H1 (cell line): ENCODE measurements at regions not wholly inside any gene's neighbourhood (a gene's known extent, or its start where the extent isn't known, plus 50 kb on each side); places are given as distances from the start of the nearest gene placed in this dataset.

Experiments
- CTCF ChIA-PET: fragments of 300-600 bp; sonication (Branson Sonifier 250); formaldehyde crosslinking; loops from one replicate; lab custom pipeline; 2021; ENCODE audit not compliant: partially characterized antibody; lab: Charles Lee
- POLR2A ChIA-PET: fragments of 300-600 bp; sonication (Branson Sonifier 250); formaldehyde crosslinking; loops from one replicate; lab custom pipeline; 2021; ENCODE audit warnings: inconsistent platforms; ENCODE audit not compliant: partially characterized antibody; lab: Charles Lee
- DNase-seq, 2 experiments: peaks; one replicate each; pipeline versions ENCODE4 v3.0.0 to v3.0.0-alpha.2; 2010 to 2022; ENCODE audit warnings: low spot score in 2 of 2, low read depth in 1 of 2, mixed read lengths in 1 of 2
- FAIRE-seq: peaks from 2 replicates; lab custom pipeline; 2011; peaks lifted over from hg19 to GRCh38; lab: Jason Lieb, UNC
- H2AFZ ChIP-seq: 2 replicates; pipeline ENCODE4 v1.8.1; 2012; ENCODE audit warnings: low read length, inconsistent platforms
- H2AK5ac ChIP-seq: 2 replicates; pipeline ENCODE4 v1.6.1; 2013; ENCODE audit warnings: low read depth, low read length
- H2BK120ac ChIP-seq: replicated peaks from 2 replicates; pipeline ENCODE3; 2013; ENCODE audit warnings: low read depth, low read length, inconsistent platforms
- H2BK12ac ChIP-seq: 2 replicates; pipeline ENCODE4 v1.6.1; 2013; ENCODE audit warnings: low read depth, low read length
- H2BK15ac ChIP-seq: 2 replicates; pipeline ENCODE4 v1.6.1; 2013; ENCODE audit warnings: low read length
- H2BK20ac ChIP-seq: 2 replicates; pipeline ENCODE4 v1.6.1; 2013; ENCODE audit warnings: low read length
- H2BK5ac ChIP-seq: 2 replicates; pipeline ENCODE4 v1.6.1; 2013; ENCODE audit warnings: low read depth, low read length
- H3K14ac ChIP-seq: 2 replicates; pipeline ENCODE4 v1.6.1; 2013; ENCODE audit warnings: inconsistent platforms; ENCODE audit not compliant: insufficient read length
- H3K18ac ChIP-seq: 2 replicates; pipeline ENCODE4 v1.6.1; 2013; ENCODE audit warnings: low read length; ENCODE audit errors: extremely low read depth
- H3K23ac ChIP-seq: 2 replicates; pipeline ENCODE4 v1.6.1; 2013; ENCODE audit warnings: inconsistent platforms; ENCODE audit not compliant: insufficient read length
- H3K23me2 ChIP-seq: 2 replicates; pipeline ENCODE4 v1.6.1; 2013; ENCODE audit warnings: low read depth, low read length
- H3K27ac ChIP-seq: 2 replicates; pipeline ENCODE4 v1.6.1; 2011; ENCODE audit warnings: low read depth, low read length, inconsistent platforms
- H3K27me3 ChIP-seq, 4 experiments: replicated peaks in 1 of 4; 1 replicate in 1 of 4; 2 replicates in 3 of 4; pipeline versions ENCODE4 v1.6.1 to v1.8.1; 2011 to 2013; ENCODE audit warnings: low read length in 3 of 4, mild to moderate bottlenecking in 3 of 4, inconsistent platforms in 2 of 4, mixed read lengths in 2 of 4, moderate library complexity in 1 of 4; ENCODE audit not compliant: control insufficient read depth in 3 of 4, insufficient read depth in 3 of 4; ENCODE audit errors: extremely low read depth in 1 of 4
- H3K36me3 ChIP-seq, 4 experiments: 2 replicates each; pipeline versions ENCODE4 v1.6.1 to v1.8.1; 2011 to 2013; ENCODE audit warnings: mild to moderate bottlenecking in 4 of 4, low read length in 3 of 4, moderate library complexity in 2 of 4, control low read depth in 1 of 4, inconsistent platforms in 1 of 4; ENCODE audit not compliant: insufficient read depth in 4 of 4, control insufficient read depth in 2 of 4
- H3K4ac ChIP-seq: replicated peaks from 2 replicates; pipeline ENCODE3; 2013; ENCODE audit warnings: low read length, low read depth, mixed read lengths, inconsistent platforms; ENCODE audit not compliant: insufficient read length
- H3K4me1 ChIP-seq, 4 experiments: replicated peaks in 1 of 4; 1 replicate in 1 of 4; 2 replicates in 3 of 4; pipeline versions ENCODE4 v1.6.1 to v1.8.1; 2011 to 2013; ENCODE audit warnings: low read length in 3 of 4, inconsistent platforms in 2 of 4, mixed read lengths in 1 of 4; ENCODE audit not compliant: insufficient read depth in 4 of 4, control insufficient read depth in 3 of 4
- H3K4me2 ChIP-seq, 2 experiments: 2 replicates each; pipeline versions ENCODE4 v1.6.1 to v1.8.1; 2011 to 2013; ENCODE audit warnings: low read depth in 2 of 2, low read length in 2 of 2, control low read depth in 1 of 2, inconsistent platforms in 1 of 2, mild to moderate bottlenecking in 1 of 2; ENCODE audit not compliant: insufficient read depth in 1 of 2
- H3K4me3 ChIP-seq, 4 experiments: fragments of 200-600, 300-600 bp in 1 of 4; sonication (generic), shearing (Covaris generic), sonication (Bioruptor Twin) in 1 of 4; 2 replicates each; pipeline versions ENCODE4 v1.5.1 to v1.8.1; 2011 to 2016; ENCODE audit warnings: low read length in 4 of 4, low read depth in 3 of 4, control low read depth in 2 of 4, inconsistent platforms in 2 of 4, mild to moderate bottlenecking in 2 of 4, mixed read lengths in 1 of 4, moderate library complexity in 1 of 4; ENCODE audit not compliant: insufficient read depth in 2 of 4; ENCODE audit errors: extremely low read depth in 1 of 4
- H3K56ac ChIP-seq: replicated peaks from 2 replicates; pipeline ENCODE3; 2013; ENCODE audit warnings: low read depth, mild to moderate bottlenecking, mixed read lengths, low read length, inconsistent platforms; ENCODE audit not compliant: insufficient read length
- H3K79me1 ChIP-seq: 2 replicates; pipeline ENCODE4 v1.6.1; 2013; ENCODE audit warnings: low read depth, low read length, control low read depth
- H3K79me2 ChIP-seq, 2 experiments: 2 replicates each; pipeline versions ENCODE4 v1.6.1 to v1.8.1; 2012 to 2013; ENCODE audit warnings: low read length in 2 of 2, mild to moderate bottlenecking in 2 of 2, inconsistent platforms in 1 of 2; ENCODE audit not compliant: insufficient read depth in 2 of 2, control insufficient read depth in 1 of 2
- H3K9ac ChIP-seq, 4 experiments: replicated peaks in 1 of 4; 1 replicate in 1 of 4; 2 replicates in 3 of 4; pipeline versions ENCODE4 v1.6.1 to v1.8.1; 2011 to 2013; ENCODE audit warnings: low read depth in 3 of 4, low read length in 3 of 4, control low read depth in 2 of 4, mild to moderate bottlenecking in 2 of 4, moderate library complexity in 2 of 4, inconsistent platforms in 1 of 4; ENCODE audit errors: extremely low read depth in 1 of 4
- H3K9me3 ChIP-seq, 2 experiments: 2 replicates each; pipeline versions ENCODE4 v1.6.1 to v1.8.1; 2012 to 2013; ENCODE audit warnings: mild to moderate bottlenecking in 2 of 2, moderate library complexity in 2 of 2, control low read depth in 1 of 2, inconsistent platforms in 1 of 2, low read depth in 1 of 2, low read length in 1 of 2, mixed read lengths in 1 of 2; ENCODE audit not compliant: insufficient read depth in 2 of 2
- H4K20me1 ChIP-seq, 2 experiments: replicated peaks in 1 of 2; 2 replicates each; pipeline versions ENCODE3 to v1.8.1; 2011 to 2013; ENCODE audit warnings: inconsistent platforms in 2 of 2, low read length in 2 of 2, mild to moderate bottlenecking in 1 of 2; ENCODE audit not compliant: insufficient read depth in 2 of 2, control insufficient read depth in 1 of 2
- H4K5ac ChIP-seq: 2 replicates; pipeline ENCODE4 v1.6.1; 2013; ENCODE audit warnings: low read length, low read depth, mixed read lengths, inconsistent platforms; ENCODE audit not compliant: insufficient read length
- H4K8ac ChIP-seq: 2 replicates; pipeline ENCODE4 v1.8.0; 2013; ENCODE audit warnings: mild to moderate bottlenecking, moderate library complexity, low read length, inconsistent platforms; ENCODE audit not compliant: insufficient read depth; ENCODE audit errors: extremely low read depth
- H4K91ac ChIP-seq: replicated peaks from 2 replicates; pipeline ENCODE3; 2013; ENCODE audit warnings: low read length, mixed read lengths, inconsistent platforms; ENCODE audit not compliant: insufficient read length
- ATF2 ChIP-seq: IDR thresholded peaks from 2 replicates; pipeline ENCODE4 v1.6.1; 2012; ENCODE audit warnings: low read length, inconsistent platforms
- CREB1 ChIP-seq: IDR thresholded peaks from 2 replicates; pipeline ENCODE4 v1.6.1; 2012; ENCODE audit warnings: inconsistent platforms
- FOSL1 ChIP-seq: IDR thresholded peaks from 2 replicates; pipeline ENCODE4 v1.6.1; 2011; ENCODE audit warnings: mild to moderate bottlenecking, low read depth, low read length, moderate library complexity; ENCODE audit not compliant: insufficient read depth
- HDAC6 ChIP-seq: IDR thresholded peaks from one replicate; pipeline ENCODE4 v1.7.1; 2012; ENCODE audit warnings: low read depth, mild to moderate bottlenecking, inconsistent platforms, low read length, moderate library complexity
- JUN ChIP-seq: IDR thresholded peaks from 2 replicates; pipeline ENCODE4 v1.6.1; 2011; ENCODE audit warnings: low read depth, mild to moderate bottlenecking, improper control_type of control experiment, low read length
- MAFK ChIP-seq: IDR thresholded peaks from 2 replicates; pipeline ENCODE4 v1.6.1; 2012; ENCODE audit warnings: low read depth, mild to moderate bottlenecking, improper control_type of control experiment, low read length
- NRF1 ChIP-seq: IDR thresholded peaks from 2 replicates; pipeline ENCODE4 v1.6.1; 2011; ENCODE audit warnings: mild to moderate bottlenecking, low read depth, low read length, improper control_type of control experiment
- TEAD4 ChIP-seq: IDR thresholded peaks from 2 replicates; pipeline ENCODE4 v1.6.1; 2012; ENCODE audit warnings: low read depth, low read length, inconsistent platforms, mixed read lengths
- USF2 ChIP-seq: IDR thresholded peaks from 2 replicates; pipeline ENCODE4 v1.6.1; 2011; ENCODE audit warnings: low read length, improper control_type of control experiment
- WGBS, 2 experiments: shearing (Covaris generic) in 1 of 2; methylation state at CpG; one replicate each; pipeline versions ENCODE4 v1.1.6 to v1.1.7; 2013 to 2015; ENCODE audit warnings: low lambda C conversion rate in 2 of 2, mixed read lengths in 2 of 2, inconsistent platforms in 1 of 2, low coverage in 1 of 2, missing lambda C conversion rate in 1 of 2; ENCODE audit not compliant: insufficient replicate concordance in 2 of 2, insufficient coverage in 1 of 2, insufficient read length in 1 of 2; ENCODE audit errors: extremely low coverage in 1 of 2, missing lambda C conversion rate in 1 of 2; 5-methylcytosine and 5-hydroxymethylcytosine counted together

GRCh38 chr4:108301545-108302251, 133.0 kb upstream of the LEF1 start:
- Histone ChIP-seq H3K4me1 (peaks cover 0 to 6% (median 0%) of the 10 kb centered on the region in 4 experiments; a peak in 2 of 7 replicates), H4K20me1 (no peaks in the 10 kb centered on the region), H2BK15ac (no peak overlapping the region), H2BK120ac (peak overlapping the region; percentile 78), H2BK5ac (no peak overlapping the region), H3K18ac (no peak overlapping the region), H3K14ac (no peak overlapping the region), H3K56ac (no peak overlapping the region), H3K23me2 (no peaks in the 10 kb centered on the region), H2BK20ac (no peak overlapping the region), H3K27me3 (no peaks in the 10 kb centered on the region), H3K9me3 (no peaks in the 10 kb centered on the region), H3K4me2 (no peak overlapping the region), H4K5ac (no peak overlapping the region), H3K4me3 (no peak overlapping the region), H2AFZ (peak overlapping the region; percentile 30; the same call in 1 of the 2 replicates), H2AK5ac (no peak overlapping the region), H3K79me2 (no peaks in the 10 kb centered on the region), H2BK12ac (no peak overlapping the region), H4K91ac (no peak overlapping the region), H3K4ac (no peak overlapping the region), H3K23ac (no peak overlapping the region), H4K8ac (no peak overlapping the region), H3K27ac (no peak overlapping the region), H3K36me3 (no peaks in the 10 kb centered on the region), H3K9ac (no peak overlapping the region), H3K79me1 (no peaks in the 10 kb centered on the region)
- CTCF ChIA-PET, result interaction anchor here (1.2 to 1.4 kb wide), 3 partner anchors 12 to 177 kb away, joined by 3 to 4 read pairs (median 4); no protein-coding TSS in a partner anchor
- 83% methylated on average over 1 of the region's 1 CpG; no CpG with 5 or more reads in 1 of the 2 experiments for WGBS, 2 experiments
- POLR2A ChIA-PET, result no interaction called here
- FAIRE-seq (no peak), DNase-seq (no peak)
- no peak for TF ChIP-seq NRF1
- TF ChIP-seq ATF2, result no peak
- TF ChIP-seq MAFK, result no peak
- no peak for TF ChIP-seq CREB1
- TF ChIP-seq TEAD4, result no peak
- TF ChIP-seq USF2, result no peak
- TF ChIP-seq JUN, result no peak
- no peak for TF ChIP-seq HDAC6
- no peak for TF ChIP-seq FOSL1
